ENCODE measurements at regions not wholly inside any gene's neighbourhood (a gene's known extent, or its start where the extent isn't known, plus 50 kb on each side); places are given as distances from the start of the nearest gene placed in this dataset.
"Not testable (repeated sequence)": the region's sequence is repeated elsewhere in the genome, so short reads cannot be mapped to it uniquely, and the experiment has no call there.

GRCh38 chr3:27661797-27662196 lies 60.3 kb downstream of the EOMES start:
- DNase-seq = no peak

GRCh38 chr3:27659279-27660021 lies 62.7 kb downstream of the EOMES start:
- no peak for DNase-seq

DNA sequence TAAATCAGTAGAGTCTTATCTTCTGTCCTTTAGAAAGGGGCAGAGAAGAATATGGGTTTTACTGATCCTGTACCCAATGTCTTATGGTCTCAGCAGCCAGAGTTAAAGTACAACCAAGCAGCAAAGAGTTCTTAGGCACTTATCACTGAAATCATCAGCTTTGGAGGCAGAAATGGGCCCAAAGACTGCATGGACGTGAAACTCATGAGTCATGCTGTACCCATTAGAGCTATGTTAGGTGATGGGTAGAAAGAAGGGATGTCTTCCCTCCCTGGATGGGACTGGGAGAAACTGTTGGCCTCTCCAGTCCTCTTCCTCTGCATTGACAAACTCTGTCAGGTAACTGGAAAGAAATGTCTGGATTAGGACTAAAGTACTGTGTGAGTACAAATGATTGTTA lies 63.4 kb downstream of the EOMES start:
- DNase-seq = no peak

DNA sequence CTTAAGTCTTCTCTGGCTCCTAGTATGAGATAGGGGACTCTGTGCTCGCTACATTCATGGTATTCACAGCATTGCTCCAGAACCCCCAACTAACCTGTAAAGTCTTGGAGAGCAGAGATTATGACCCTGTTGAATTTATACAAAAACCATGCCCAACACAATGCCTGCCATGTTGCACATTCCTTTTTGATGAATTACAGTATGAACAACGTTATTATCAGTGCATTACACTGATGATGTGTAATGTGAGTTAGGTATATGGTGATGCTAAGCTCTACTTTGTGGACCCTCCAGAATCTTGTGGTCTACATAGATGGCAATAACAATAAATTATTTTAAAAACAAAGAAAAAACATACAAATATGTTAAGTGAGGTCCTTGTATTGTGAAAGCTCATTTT lies 64.3 kb downstream of the EOMES start:
- no peak for DNase-seq

GRCh38 chr3:27657404-27657803 lies 64.7 kb downstream of the EOMES start:
- no peak for DNase-seq

DNA sequence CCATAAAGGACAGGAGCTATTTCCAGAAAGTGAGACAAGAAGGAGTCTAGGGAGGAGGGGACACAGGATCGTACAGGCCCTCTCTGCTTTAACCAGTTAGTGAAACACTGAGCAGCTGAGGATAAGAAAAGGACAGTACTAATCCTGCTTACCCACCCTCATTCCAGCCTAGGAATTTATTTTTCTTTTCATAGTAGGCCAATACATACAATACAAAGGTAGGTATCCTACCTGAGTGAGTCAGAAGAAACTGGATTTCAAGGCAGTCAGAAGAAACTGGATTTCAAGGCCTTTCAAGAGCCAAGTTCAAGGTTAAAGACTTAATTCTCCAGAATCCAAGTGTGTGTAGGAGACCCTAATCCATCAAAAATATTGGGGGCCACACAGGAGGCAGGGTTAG lies 65.3 kb downstream of the EOMES start:
- no peak for DNase-seq

DNA sequence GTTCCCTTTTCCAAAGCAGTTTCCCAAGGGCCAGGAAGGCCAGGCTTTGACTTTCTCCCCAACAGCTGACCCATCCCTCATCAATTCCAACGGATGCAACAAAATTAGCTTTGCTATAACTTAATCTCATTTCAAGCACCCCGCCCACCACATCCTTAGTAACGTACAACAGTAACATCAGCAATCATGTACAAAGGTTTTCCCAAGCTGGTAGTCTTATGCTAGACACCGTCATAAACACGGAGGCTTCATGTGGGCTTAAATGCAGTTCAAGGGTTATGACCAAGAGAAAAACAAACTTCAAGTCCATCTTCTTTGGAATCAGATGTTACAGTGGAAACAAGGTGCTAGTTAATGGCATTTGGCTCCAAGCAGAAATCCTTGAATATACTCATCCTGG lies 66.6 kb downstream of the EOMES start:
- DNase-seq = no peak

DNA sequence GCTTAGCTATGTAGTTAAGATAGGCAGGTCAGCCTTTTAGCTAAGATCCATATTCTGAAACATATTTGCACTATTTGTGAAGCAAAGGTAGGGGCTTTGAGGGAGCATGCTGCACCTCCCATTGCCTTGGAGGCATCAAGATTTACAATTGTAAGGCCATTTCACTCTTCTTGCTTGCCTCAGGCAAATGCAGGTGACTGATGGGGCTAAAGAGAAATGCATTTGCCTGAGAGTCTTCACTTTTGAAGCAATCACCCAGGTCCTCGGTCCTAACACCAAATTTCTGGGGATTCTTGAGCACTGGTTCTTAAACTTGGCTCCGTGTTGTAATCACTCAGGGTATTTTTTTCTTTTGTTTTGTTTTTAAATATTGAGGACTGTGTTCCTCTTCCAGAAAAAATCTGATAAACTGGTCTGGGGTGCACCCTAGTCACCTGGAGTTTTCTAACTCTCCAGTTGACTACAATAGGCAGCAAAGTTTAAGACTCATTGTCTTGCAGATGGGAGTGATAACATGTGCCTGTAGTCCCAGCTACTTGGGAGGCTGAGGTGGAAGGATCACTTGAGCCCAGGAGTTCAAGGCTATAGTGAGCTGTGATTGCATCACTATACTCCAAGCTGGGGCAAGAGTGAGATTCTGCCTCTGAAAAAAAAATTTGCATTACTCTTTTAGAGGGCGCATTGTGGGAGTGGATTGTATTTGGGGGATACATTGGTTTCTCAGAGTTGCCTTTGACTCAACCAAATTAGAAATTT lies 68.1 kb downstream of the EOMES start:
- DNase-seq = no peak

DNA sequence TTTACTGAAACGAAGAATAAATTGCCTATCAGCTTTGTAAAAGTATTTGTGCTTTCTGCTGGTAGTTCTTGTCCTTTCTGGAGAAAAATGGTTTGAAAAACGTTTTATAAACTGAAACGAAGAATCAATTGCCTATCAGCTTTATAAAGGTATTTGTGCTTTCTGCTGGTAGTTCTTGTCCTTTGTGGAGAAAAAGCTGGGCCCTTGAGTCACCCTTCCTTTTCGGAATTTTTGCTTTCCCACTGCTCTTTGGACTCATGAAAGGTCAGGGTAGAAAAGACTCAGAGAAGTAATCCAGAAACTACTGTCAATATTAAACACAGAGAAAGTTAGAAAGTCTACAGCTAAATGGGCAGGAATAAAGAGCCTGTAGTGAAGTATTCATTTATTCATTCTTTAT lies 72.8 kb downstream of the EOMES start:
- DNase-seq = no peak

DNA sequence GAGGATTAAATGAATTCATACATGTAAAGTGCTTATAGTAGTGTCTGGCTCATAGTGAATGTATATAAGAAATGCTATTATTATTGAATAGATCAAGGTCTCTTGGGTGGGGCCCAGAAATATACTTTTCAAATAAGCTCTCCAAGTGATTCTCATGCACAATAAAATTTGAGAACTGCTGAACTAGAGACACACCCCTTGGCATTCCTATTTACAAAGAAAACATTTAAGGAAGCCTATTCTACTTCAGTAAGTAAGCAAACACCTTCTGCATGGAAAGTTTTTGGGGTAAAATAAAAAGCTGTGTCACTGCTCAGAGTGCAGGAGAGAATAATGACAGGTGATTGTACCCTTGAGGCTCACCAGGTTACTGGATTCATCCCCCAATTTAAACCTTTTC lies 75.2 kb downstream of the EOMES start:
- DNase-seq = no peak

GRCh38 chr3:27644941-27645340 lies 77.2 kb downstream of the EOMES start:
- DNase-seq = no peak

GRCh38 chr3:27643355-27643754 lies 78.8 kb downstream of the EOMES start:
- DNase-seq = no peak

GRCh38 chr3:27642796-27643195 lies 79.3 kb downstream of the EOMES start:
- no peak for DNase-seq

DNA sequence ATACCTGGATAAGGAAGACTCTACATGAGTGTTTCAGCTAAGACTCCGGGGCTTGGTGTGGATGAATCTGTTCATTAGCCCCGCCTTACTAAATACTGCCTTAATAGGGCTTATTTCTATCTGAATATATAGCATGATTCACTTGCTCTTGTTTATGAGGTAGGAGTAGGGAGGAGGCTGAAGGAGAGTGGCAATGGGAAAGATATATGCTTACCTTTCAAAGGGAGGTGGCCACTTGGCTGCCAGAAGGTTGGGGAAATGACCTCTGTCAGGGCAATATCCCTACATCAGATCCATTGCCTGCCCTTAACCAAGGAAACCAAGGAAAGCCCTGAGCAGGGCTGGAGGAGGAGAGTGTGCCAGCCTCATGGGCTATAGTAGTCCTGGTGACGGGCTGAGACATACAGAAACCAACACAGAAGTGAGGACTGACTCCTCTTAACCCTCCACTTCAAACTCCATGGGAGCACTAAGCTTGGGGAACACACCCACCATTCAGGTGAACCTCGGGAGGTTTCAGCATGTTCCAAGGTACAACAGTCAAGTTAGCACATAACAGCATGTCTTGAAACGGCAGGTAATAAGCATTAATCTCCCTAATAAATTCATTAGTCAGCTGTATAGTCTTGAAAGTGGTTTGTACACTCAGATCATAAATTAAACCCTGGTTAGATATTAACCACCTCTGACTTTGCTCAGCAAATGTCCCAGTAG lies 80.1 kb downstream of the EOMES start:
- no peak for DNase-seq

GRCh38 chr3:27641271-27641800 lies 80.8 kb downstream of the EOMES start:
- DNase-seq = no peak

DNA sequence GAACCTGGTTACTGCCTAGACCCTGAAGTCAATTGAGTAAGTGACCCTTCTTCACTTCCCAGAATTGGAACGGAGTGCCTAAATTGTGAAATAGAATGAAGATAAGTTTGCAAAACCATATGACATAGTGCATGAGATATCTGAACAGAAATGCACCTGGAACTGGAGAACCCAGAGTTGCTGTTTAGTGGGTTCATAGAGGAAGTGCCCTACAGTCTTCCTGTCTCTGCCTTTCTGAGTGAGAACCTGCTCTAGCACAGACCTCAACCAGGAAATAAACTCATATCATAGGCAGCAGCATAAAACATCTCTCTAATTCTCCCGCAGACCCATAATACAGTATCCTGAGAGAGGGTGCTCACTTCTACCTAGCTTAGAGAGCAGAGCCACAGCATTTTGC lies 82.9 kb downstream of the EOMES start:
- no peak for DNase-seq

- no peak for DNase-seq
These were observed 83.5 kb downstream of the EOMES start for GRCh38 chr3:27638594-27638993.

DNA sequence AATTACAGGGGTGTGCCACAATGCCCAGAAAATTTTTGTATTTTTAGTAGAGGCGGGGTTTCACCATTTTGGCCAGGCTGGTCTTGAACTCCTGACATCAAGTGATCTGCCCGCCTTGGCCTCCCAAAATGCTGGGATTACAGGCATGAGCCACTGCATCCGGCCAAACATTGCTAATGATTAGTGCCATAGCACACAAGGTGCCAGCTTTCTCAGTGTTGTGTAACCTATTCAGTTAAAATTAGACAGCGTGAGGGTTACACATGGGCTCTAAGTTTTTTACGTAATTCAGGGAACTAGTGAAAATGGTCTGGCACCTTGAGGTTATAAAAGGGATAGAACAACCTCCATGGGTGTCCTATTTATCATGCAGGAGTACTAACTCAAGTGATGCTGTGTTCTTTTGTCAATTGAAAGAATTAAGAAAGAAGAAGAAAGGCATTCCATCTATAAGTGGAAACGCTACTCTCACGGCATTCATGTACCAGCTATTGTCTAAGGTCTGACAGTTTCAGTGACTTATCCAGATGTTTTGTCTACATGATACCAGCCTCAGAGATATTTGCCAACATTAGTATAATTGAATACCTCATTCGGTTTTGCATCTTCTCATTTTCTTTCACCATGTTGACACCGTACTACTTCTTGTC lies 84.7 kb downstream of the EOMES start:
- no peak for DNase-seq

DNA sequence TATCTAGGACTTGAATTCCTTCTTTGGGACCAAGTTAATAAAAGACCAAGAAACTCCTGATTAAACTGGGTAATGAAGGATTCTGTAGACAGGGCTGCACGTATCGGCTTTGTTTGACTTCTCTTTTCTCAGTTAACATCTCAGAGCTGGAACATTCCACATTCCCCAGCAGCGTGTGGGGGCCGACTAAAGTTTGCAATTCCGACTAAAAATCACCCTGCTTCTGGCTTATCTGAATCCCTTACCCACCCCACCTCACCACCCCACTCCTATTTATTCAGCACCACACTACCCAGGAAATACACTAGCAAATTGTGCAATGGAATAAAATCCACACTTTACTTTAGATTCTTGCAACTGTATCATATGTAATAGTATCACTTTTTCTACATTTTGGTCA lies 87.1 kb downstream of the EOMES start:
- DNase-seq = not testable (repeated sequence)

- no peak for DNase-seq
These were observed 88.9 kb downstream of the EOMES start for GRCh38 chr3:27633224-27633545.

DNA sequence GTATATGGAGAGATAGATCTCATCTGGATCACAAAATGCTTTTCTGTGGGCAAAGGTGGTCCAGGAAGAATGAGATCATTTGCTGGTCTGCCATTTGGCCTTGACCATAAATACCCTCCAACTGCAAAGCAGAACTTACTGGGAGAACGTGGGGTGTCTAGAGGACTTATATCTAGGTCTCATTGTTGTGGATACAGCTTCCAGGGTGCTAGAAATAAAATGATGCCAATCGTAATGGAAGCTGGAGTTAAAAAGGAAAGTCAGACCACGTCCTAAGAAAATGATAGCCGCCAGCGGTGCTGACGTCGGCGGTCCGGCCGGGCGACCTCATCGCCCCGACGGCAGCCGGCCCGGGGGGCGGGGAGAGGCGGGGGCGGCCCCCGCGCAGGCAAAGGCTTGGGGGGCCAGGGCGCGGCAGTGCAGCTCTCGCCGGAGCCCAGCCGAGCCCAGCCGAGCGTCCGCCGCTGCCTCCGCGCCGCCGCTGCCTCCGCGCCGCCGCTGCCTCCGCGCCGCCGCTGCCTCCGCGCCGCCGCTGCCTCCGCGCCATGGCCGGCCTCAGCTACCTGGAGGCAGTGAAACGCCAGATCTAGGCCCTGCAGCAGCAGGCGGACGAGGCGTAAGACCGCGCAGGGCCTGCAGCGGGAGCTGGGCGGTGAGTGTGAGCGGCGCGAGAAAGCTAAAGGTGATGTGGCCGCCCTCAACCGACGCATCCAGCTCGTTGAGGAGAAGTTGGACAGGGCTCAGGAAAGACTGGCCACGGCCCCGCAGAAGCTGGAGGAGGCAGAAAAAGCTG lies 89.5 kb downstream of the EOMES start:
- DNase-seq = no peak

DNA sequence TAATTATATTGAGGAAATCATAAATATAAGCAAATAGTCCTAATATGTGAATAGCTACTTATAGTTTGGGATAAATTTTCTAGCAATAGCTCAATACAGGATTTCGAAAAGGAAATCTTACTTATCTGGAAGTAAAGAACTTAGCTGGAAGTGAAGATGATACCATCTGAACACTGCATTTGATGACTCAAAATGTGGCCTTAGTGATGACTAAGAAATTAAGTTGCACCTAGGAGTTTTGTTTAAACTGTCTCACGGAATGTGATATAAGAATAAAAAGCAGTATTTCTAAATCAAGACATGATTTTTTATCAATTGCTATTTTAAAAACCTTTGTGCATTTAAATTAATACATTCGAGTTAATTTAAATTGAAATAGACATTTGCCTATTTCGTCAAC lies 91.2 kb downstream of the EOMES start:
- DNase-seq = no peak

DNA sequence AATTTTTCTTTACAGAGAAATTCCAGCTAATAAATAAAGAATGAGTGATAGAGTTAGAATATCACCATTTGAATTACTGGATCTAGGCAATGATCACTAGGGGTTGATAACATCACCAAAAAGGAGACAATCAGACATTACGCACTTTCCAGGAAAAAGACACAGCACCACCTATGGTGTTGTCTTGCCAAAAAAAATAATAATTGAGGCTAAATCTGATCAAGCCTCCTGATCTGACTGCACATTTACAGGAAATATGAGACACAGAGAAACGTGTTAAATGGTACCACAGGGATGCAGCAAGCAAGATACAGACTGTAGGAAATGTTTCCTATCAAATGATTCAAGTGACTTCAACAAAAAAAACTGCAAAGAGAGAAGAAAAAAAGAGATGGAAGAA lies 92.8 kb downstream of the EOMES start:
- DNase-seq = no peak

Measured in NCI-H2081 treated with DMSO at 0.1 percent for 48 hours (cell line).